K562 (cell line): ENCODE measurements at regions not wholly inside any gene's neighbourhood (a gene's known extent, or its start where the extent isn't known, plus 50 kb on each side); places are given as distances from the start of the nearest gene placed in this dataset.

Source experiments
- ATAC-seq: fragments of 200-7000 bp; cut with Tn5 transposase; 3 replicates; pipeline ENCODE4 v1.9.1; 2020; ENCODE audit warnings: moderate library complexity
- BruUV-seq: library from RNA; stranded (reverse); fragments of 400-500 nt; replicated peaks from 2 replicates; lab custom pipeline; 2021; lab: Mats Ljungman, UMichigan
- CTCF ChIA-PET: fragments of 300-600 bp; formaldehyde crosslinking; extraction: SDS; loops from one replicate; lab custom pipeline; 2021; ENCODE audit warnings: low intra/inter-chr PET ratio; lab: Yijun Ruan, JAX
- POLR2A ChIA-PET: fragments of 300-600, 350-650 bp; sonication (Branson Sonifier 250); formaldehyde crosslinking; extraction: SDS; loops from one replicate; lab custom pipeline; 2021; ENCODE audit warnings: antibody characterized with exemption, inconsistent platforms; lab: Yijun Ruan, JAX
- DNase-seq, 4 experiments: peaks; one replicate each; pipeline versions ENCODE4 v3.0.0 to v3.0.0-alpha.2; 2011 to 2018; ENCODE audit warnings: low spot score in 3 of 4, mixed read lengths in 3 of 4; ENCODE audit errors: extremely low read depth in 1 of 4
- FAIRE-seq: peaks from 2 replicates; lab custom pipeline; 2011; peaks lifted over from hg19 to GRCh38; lab: Jason Lieb, UNC
- H2AFZ ChIP-seq: 2 replicates; pipeline ENCODE4 v1.6.0; 2011; ENCODE audit warnings: low read depth, low read length, control low read depth, inconsistent platforms
- H3K27ac ChIP-seq: fragments of 200-600 bp; 3 replicates; pipeline ENCODE4 v1.8.0; 2011; ENCODE audit warnings: low read depth, mild to moderate bottlenecking, control low read depth, inconsistent platforms, low read length, moderate library complexity, mixed read lengths; ENCODE audit errors: extremely low read depth
- H3K27me3 ChIP-seq, 2 experiments: fragments of 300-600 bp in 1 of 2; 2 replicates in 1 of 2; 3 replicates in 1 of 2; pipeline versions ENCODE4 v1.6.0 to v1.8.0; 2011; ENCODE audit warnings: inconsistent platforms in 2 of 2, low read length in 2 of 2, mild to moderate bottlenecking in 1 of 2, mixed read lengths in 1 of 2, moderate library complexity in 1 of 2; ENCODE audit not compliant: control insufficient read depth in 2 of 2, insufficient read depth in 2 of 2
- H3K36me3 ChIP-seq: fragments of 300-600 bp; 3 replicates; pipeline ENCODE4 v1.8.0; 2011; ENCODE audit warnings: mild to moderate bottlenecking, low read length, inconsistent platforms; ENCODE audit not compliant: control insufficient read depth, insufficient read depth
- H3K4me1 ChIP-seq, 2 experiments: fragments of 200-600 bp in 1 of 2; replicated peaks in 1 of 2; 2 replicates in 1 of 2; 3 replicates in 1 of 2; pipeline versions ENCODE4 v1.5.1 to v1.8.0; 2011; ENCODE audit warnings: inconsistent platforms in 2 of 2, low read length in 2 of 2, mild to moderate bottlenecking in 1 of 2, mixed read lengths in 1 of 2, moderate library complexity in 1 of 2; ENCODE audit not compliant: control insufficient read depth in 2 of 2, insufficient read depth in 2 of 2
- H3K4me2 ChIP-seq: 2 replicates; pipeline ENCODE4 v1.6.1; 2011; ENCODE audit warnings: low read length, control low read depth, inconsistent platforms, mixed read lengths; ENCODE audit not compliant: insufficient read depth
- H3K4me3 ChIP-seq: fragments of 200-600 bp; sonication (generic), shearing (Covaris generic); 2 replicates; pipeline ENCODE4 v1.5.1; 2016; ENCODE audit warnings: control low read depth, inconsistent platforms
- H3K79me2 ChIP-seq: fragments of 200-600 bp; 3 replicates; pipeline ENCODE4 v1.8.0; 2011; ENCODE audit warnings: low read length, inconsistent platforms; ENCODE audit not compliant: control insufficient read depth, insufficient read depth
- H3K9ac ChIP-seq, 2 experiments: 2 replicates each; pipeline versions ENCODE4 v1.6.0 to v1.6.1; 2011; ENCODE audit warnings: low read depth in 2 of 2, low read length in 2 of 2, control low read depth in 1 of 2, inconsistent platforms in 1 of 2, mild to moderate bottlenecking in 1 of 2, mixed read lengths in 1 of 2; ENCODE audit not compliant: insufficient read depth in 1 of 2
- H3K9me1 ChIP-seq: one replicate; pipeline ENCODE4 v1.6.0; 2011; ENCODE audit warnings: inconsistent platforms, mild to moderate bottlenecking, low read length, moderate library complexity; ENCODE audit not compliant: control insufficient read depth, insufficient read depth
- H3K9me3 ChIP-seq: replicated peaks from 2 replicates; pipeline ENCODE4 v1.5.1; 2011; ENCODE audit warnings: low read depth, low read length, inconsistent platforms; ENCODE audit not compliant: control insufficient read depth, insufficient read depth
- H4K20me1 ChIP-seq: replicated peaks from 2 replicates; pipeline ENCODE4 v1.6.1; 2011; ENCODE audit warnings: low read length, inconsistent platforms, mixed read lengths; ENCODE audit not compliant: control insufficient read depth, insufficient read depth
- ARID1B ChIP-seq: fragments of 450-650 bp; IDR thresholded peaks from 2 replicates; pipeline ENCODE4 v1.6.1; 2016; ENCODE audit warnings: antibody characterized with exemption, mild to moderate bottlenecking, inconsistent platforms
- CBFA2T3 ChIP-seq: fragments of 450-650 bp; IDR thresholded peaks from 2 replicates; pipeline ENCODE4 v1.6.1; 2017
- CTBP1 ChIP-seq: fragments of 450-650 bp; IDR thresholded peaks from 2 replicates; pipeline ENCODE4 v1.6.1; 2016; ENCODE audit warnings: borderline replicate concordance
- GABPA ChIP-seq: fragments of 200-800 bp; sonication (Bioruptor generic); conservative IDR thresholded peaks from 2 replicates; pipeline ENCODE4 v1.6.1; 2016; ENCODE audit warnings: low read depth, missing genetic modification characterization, missing compliant biosample characterization
- KAT7 ChIP-seq: sonication (generic); formaldehyde crosslinking; IDR thresholded peaks from 2 replicates; pipeline ENCODE4 v1.8.0; 2022; ENCODE audit warnings: missing genetic modification reagents, mild to moderate bottlenecking, borderline replicate concordance
- L3MBTL2 ChIP-seq: fragments of 450-650 bp; IDR thresholded peaks from 2 replicates; pipeline ENCODE4 v1.6.1; 2016; ENCODE audit warnings: mild to moderate bottlenecking, moderate library complexity
- PTTG1 ChIP-seq: fragments of 450-650 bp; IDR thresholded peaks from 2 replicates; pipeline ENCODE4 v1.6.1; 2016; ENCODE audit warnings: low read depth, mild to moderate bottlenecking, missing genetic modification characterization, missing compliant biosample characterization
- RCOR1 ChIP-seq, 2 experiments: IDR thresholded peaks; 2 replicates each; pipeline ENCODE4 v1.6.1; 2012; ENCODE audit warnings: low read depth in 2 of 2, low read length in 2 of 2, borderline replicate concordance in 1 of 2, improper control_type of control experiment in 1 of 2
- SIX5 ChIP-seq, 2 experiments: IDR thresholded peaks; 2 replicates each; pipeline ENCODE4 v1.6.1; 2011; ENCODE audit warnings: low read length in 2 of 2, borderline replicate concordance in 1 of 2, low read depth in 1 of 2, mild to moderate bottlenecking in 1 of 2, moderate library complexity in 1 of 2; ENCODE audit not compliant: insufficient read depth in 1 of 2
- TEAD2 ChIP-seq: fragments of 450-650 bp; IDR thresholded peaks from 2 replicates; pipeline ENCODE4 v1.6.1; 2016; ENCODE audit warnings: missing genetic modification characterization, control low read depth, missing compliant biosample characterization
- ZNF75A ChIP-seq: fragments of 450-650 bp; formaldehyde crosslinking; IDR thresholded peaks from 2 replicates; pipeline ENCODE4 v1.4.0; 2020; ENCODE audit warnings: mild to moderate bottlenecking
- ZNF780A ChIP-seq: fragments of 250-450 bp; sonication (Bioruptor Pico); IDR thresholded peaks from 2 replicates; pipeline ENCODE4 v1.5.0; 2021; ENCODE audit warnings: mild to moderate bottlenecking
- WGBS: fragments of 100-300 bp; shearing (Covaris generic); methylation state at CpG from one replicate; pipeline ENCODE4 v1.1.6; 2016; ENCODE audit warnings: low coverage, mixed read lengths; ENCODE audit not compliant: insufficient coverage; ENCODE audit errors: missing lambda C conversion rate; 5-methylcytosine and 5-hydroxymethylcytosine counted together
- in situ Hi-C: fragments of 300-500 bp; cut with MboI; formaldehyde crosslinking; loops from 4 replicates; pipeline ENCODE4 v1.15.0; 2018; ENCODE audit warnings: inconsistent platforms, mixed read lengths
- intact Hi-C: fragments of 100-400 bp; cut with micrococcal nuclease; formaldehyde crosslinking; loops from 2 replicates; pipeline ENCODE4 v1.14.2; 2022
- TF ChIP-seq, protein P1 (sequence below): fragments of 450-650 bp; formaldehyde crosslinking; IDR thresholded peaks from 2 replicates; pipeline ENCODE4 v1.4.0; 2020; ENCODE audit warnings: mild to moderate bottlenecking, mixed read lengths
- TF ChIP-seq, protein P2 (sequence below): fragments of 450-650 bp; formaldehyde crosslinking; IDR thresholded peaks from 2 replicates; pipeline ENCODE4 v1.4.0; 2022; ENCODE audit warnings: missing genetic modification characterization
- TF ChIP-seq, protein P3 (sequence below): fragments of 200-800 bp; sonication (Bioruptor generic); IDR thresholded peaks from 2 replicates; pipeline ENCODE4 v1.6.1; 2017; ENCODE audit warnings: missing genetic modification characterization, missing compliant biosample characterization

DNA sequence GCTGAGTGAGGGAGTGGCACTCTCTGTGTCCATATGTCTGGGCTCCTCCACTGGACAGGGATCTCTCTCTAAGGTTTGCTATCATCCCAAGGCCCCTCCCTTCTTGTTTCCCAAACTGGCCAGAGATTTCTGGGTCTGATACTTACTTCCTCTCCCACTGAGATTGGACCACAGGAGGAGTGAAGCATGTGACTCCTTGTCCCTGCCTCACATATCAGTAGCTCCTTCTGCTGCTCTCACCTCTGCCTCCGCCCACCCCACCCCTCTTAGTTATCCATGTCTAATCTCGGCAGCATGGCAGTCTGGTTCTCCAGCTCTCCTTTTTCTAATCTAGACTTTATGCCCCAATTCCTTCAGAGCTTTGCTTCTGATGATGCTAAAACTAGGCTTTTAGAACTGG lies 223.1 kb downstream of the RPLP1 start:
- no peaks in the 10 kb centered on the region for H3K4me1 ChIP-seq
- in situ Hi-C loops (no loop called here), intact Hi-C loops (no loop called here)
- H3K4me3 ChIP-seq: no peak overlapping the region
- H3K4me2 ChIP-seq: no peak overlapping the region
- no peak overlapping the region for H2AFZ ChIP-seq
- H3K9me1 ChIP-seq: no peaks in the 10 kb centered on the region
- 0% methylated on average over 2 of the region's 2 CpGs for WGBS
- no peaks in the 10 kb centered on the region; a peak in 2 of 5 replicates for H3K27me3 ChIP-seq
- no TSS peak for BruUV-seq
- POLR2A ChIA-PET: no interaction called here
- H3K79me2 ChIP-seq: no peaks in the 10 kb centered on the region
- CTCF ChIA-PET: interaction anchor here (0.6 kb wide), 1 partner anchor 282 kb away, joined by 3 read pairs; no protein-coding TSS in a partner anchor
- FAIRE-seq (no peak), ATAC-seq (no peak), DNase-seq (peak in 1 of 4 experiments; percentile 23)
- no peak overlapping the region for H3K27ac ChIP-seq
- H3K36me3 ChIP-seq: no peaks in the 10 kb centered on the region
- TF ChIP-seq KAT7 (no peak), ZNF75A (no peak), RCOR1 (IDR thresholded peaks at IDR 0.05; ENCODE audit: borderline replicate concordance in 1 of 2, low read depth in 2 of 2, low read length in 2 of 2) (peak in 1 of 2 experiments; percentile 62; a peak in 1 of 4 replicates), CTBP1 (peak; percentile 21; the same call in 1 of the 2 replicates), ARID1B (0 out of 2 replicates have a peak, but pooled peaks have one; percentile 20), SIX5 (IDR thresholded peaks at IDR 0.05; ENCODE audit: borderline replicate concordance in 1 of 2, insufficient read depth in 1 of 2, low read depth in 1 of 2, low read length in 2 of 2) (no peak), CBFA2T3 (peak; percentile 28; the same call in 1 of the 2 replicates), TEAD2 (tag) (no peak), L3MBTL2 (0 out of 2 replicates have a peak, but pooled peaks have one; percentile 15), PTTG1 (tag) (no peak), ZNF780A (CRISPR knock-in tag) (no peak), GABPA (tag) (peak; percentile 33; the same call in 1 of the 2 replicates)
- TF ChIP-seq, protein P1, sequence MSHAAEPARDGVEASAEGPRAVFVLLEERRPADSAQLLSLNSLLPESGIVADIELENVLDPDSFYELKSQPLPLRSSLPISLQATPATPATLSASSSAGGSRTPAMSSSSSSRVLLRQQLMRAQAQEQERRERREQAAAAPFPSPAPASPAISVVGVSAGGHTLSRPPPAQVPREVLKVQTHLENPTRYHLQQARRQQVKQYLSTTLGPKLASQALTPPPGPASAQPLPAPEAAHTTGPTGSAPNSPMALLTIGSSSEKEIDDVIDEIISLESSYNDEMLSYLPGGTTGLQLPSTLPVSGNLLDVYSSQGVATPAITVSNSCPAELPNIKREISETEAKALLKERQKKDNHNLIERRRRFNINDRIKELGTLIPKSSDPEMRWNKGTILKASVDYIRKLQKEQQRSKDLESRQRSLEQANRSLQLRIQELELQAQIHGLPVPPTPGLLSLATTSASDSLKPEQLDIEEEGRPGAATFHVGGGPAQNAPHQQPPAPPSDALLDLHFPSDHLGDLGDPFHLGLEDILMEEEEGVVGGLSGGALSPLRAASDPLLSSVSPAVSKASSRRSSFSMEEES (CRISPR knock-in tag): peak; percentile 33
- TF ChIP-seq, protein P2, sequence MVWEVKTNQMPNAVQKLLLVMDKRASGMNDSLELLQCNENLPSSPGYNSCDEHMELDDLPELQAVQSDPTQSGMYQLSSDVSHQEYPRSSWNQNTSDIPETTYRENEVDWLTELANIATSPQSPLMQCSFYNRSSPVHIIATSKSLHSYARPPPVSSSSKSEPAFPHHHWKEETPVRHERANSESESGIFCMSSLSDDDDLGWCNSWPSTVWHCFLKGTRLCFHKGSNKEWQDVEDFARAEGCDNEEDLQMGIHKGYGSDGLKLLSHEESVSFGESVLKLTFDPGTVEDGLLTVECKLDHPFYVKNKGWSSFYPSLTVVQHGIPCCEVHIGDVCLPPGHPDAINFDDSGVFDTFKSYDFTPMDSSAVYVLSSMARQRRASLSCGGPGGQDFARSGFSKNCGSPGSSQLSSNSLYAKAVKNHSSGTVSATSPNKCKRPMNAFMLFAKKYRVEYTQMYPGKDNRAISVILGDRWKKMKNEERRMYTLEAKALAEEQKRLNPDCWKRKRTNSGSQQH (CRISPR knock-in tag): no peak
- TF ChIP-seq, protein P3, sequence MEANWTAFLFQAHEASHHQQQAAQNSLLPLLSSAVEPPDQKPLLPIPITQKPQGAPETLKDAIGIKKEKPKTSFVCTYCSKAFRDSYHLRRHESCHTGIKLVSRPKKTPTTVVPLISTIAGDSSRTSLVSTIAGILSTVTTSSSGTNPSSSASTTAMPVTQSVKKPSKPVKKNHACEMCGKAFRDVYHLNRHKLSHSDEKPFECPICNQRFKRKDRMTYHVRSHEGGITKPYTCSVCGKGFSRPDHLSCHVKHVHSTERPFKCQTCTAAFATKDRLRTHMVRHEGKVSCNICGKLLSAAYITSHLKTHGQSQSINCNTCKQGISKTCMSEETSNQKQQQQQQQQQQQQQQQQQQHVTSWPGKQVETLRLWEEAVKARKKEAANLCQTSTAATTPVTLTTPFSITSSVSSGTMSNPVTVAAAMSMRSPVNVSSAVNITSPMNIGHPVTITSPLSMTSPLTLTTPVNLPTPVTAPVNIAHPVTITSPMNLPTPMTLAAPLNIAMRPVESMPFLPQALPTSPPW: peak; percentile 63; the same call in 1 of the 2 replicates
- H3K9me3 ChIP-seq: no peaks in the 10 kb centered on the region
- peaks cover 6% of the 10 kb centered on the region; the same call in 1 of the 2 replicates for H4K20me1 ChIP-seq
- H3K9ac ChIP-seq: no peak overlapping the region
